ENCODE measurements at regions not wholly inside any gene's neighbourhood (a gene's known extent, or its start where the extent isn't known, plus 50 kb on each side); places are given as distances from the start of the nearest gene placed in this dataset.

DNA sequence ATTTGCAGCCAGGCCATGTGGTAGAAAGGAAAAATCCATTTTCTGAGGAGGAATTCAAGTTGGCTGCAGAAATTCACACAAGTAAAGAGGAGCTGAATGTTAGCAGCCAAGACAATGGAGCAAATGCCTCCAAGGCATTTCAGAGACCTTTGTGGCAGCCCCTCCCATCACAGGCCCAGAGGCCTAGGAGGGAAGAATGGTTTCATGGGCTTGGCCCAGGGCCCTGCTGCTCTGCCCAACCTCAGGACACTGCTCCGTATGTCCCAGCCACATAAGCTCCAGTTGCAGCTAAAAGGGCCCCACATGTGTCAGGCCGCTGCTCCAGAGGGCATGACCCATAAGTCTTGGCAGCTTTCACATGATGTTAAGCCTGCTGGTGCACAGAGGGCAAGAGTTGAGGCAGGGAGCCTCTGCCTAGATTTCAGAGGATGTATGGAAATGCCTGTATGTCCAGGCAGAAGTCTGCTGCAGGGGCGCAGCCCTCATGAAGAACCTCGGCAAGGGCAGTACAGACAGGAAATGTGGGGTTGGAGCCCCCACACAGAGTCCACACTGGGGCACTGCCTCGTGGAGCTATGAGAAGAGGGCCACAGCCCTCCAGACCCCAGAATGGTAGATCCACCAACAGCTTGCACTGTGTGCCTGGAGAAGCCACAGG lies 144.2 kb upstream of the EPB41L4A start:
- H3K4me3 ChIP-seq (ENCODE audit: insufficient read depth, low read length): no peak overlapping the region
- no peak for DNase-seq (ENCODE audit: insufficient read length, low spot score, missing footprints)
- TF ChIP-seq, protein P1, sequence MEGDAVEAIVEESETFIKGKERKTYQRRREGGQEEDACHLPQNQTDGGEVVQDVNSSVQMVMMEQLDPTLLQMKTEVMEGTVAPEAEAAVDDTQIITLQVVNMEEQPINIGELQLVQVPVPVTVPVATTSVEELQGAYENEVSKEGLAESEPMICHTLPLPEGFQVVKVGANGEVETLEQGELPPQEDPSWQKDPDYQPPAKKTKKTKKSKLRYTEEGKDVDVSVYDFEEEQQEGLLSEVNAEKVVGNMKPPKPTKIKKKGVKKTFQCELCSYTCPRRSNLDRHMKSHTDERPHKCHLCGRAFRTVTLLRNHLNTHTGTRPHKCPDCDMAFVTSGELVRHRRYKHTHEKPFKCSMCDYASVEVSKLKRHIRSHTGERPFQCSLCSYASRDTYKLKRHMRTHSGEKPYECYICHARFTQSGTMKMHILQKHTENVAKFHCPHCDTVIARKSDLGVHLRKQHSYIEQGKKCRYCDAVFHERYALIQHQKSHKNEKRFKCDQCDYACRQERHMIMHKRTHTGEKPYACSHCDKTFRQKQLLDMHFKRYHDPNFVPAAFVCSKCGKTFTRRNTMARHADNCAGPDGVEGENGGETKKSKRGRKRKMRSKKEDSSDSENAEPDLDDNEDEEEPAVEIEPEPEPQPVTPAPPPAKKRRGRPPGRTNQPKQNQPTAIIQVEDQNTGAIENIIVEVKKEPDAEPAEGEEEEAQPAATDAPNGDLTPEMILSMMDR (IDR thresholded peaks at IDR 0.05; ENCODE audit: extremely low read depth, low read depth, low read length): no peak
- no peaks in the 10 kb centered on the region for H3K4me1 ChIP-seq (ENCODE audit: insufficient read depth, low read length)
- no peaks in the 10 kb centered on the region for H3K9me3 ChIP-seq (ENCODE audit: low read depth, low read length)
- H2AFZ ChIP-seq (ENCODE audit: low read length): no peak overlapping the region
- H3K27ac ChIP-seq (ENCODE audit: low read depth, low read length): no peak overlapping the region
- no peaks in the 10 kb centered on the region for H3K79me2 ChIP-seq (ENCODE audit: insufficient read depth, low read length)
- peaks cover 4% of the 10 kb centered on the region for H3K27me3 ChIP-seq (ENCODE audit: insufficient read depth, low read length)
- no peaks in the 10 kb centered on the region for H3K36me3 ChIP-seq (ENCODE audit: insufficient read depth, low read length)
- H3K4me2 ChIP-seq (ENCODE audit: insufficient read depth, low read length): no peak overlapping the region
- H4K20me1 ChIP-seq (ENCODE audit: insufficient read depth, low read length): no peaks in the 10 kb centered on the region

DNA sequence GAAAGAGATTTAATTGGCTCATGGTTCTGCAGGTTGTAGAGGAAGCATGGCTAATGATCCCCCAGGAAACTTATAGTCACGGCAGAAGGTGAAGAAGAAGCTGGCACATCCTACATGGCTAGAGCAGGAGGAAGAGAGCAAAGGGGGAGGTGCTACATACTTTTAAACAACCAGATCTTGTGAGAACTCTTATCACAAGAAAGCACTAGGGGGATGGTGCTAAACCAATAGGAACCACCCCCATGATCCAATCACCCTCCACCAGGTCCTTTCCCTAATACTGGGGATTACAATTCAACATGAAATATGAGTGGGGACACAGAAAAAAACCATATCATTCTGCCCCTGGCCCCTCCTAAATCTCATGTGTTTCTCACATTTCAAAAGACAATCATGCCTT lies 147.2 kb upstream of the EPB41L4A start:
- H3K27ac ChIP-seq (ENCODE audit: low read depth, low read length): no peak overlapping the region
- peaks cover 4% of the 10 kb centered on the region for H3K27me3 ChIP-seq (ENCODE audit: insufficient read depth, low read length)
- H4K20me1 ChIP-seq (ENCODE audit: insufficient read depth, low read length): no peaks in the 10 kb centered on the region
- H3K4me2 ChIP-seq (ENCODE audit: insufficient read depth, low read length): no peak overlapping the region
- H3K79me2 ChIP-seq (ENCODE audit: insufficient read depth, low read length): no peaks in the 10 kb centered on the region
- H2AFZ ChIP-seq (ENCODE audit: low read length): no peak overlapping the region
- H3K4me3 ChIP-seq (ENCODE audit: insufficient read depth, low read length): no peak overlapping the region
- no peaks in the 10 kb centered on the region for H3K36me3 ChIP-seq (ENCODE audit: insufficient read depth, low read length)
- H3K4me1 ChIP-seq (ENCODE audit: insufficient read depth, low read length): no peaks in the 10 kb centered on the region
- H3K9me3 ChIP-seq (ENCODE audit: low read depth, low read length): no peaks in the 10 kb centered on the region
- DNase-seq (ENCODE audit: insufficient read length, low spot score, missing footprints): no peak
- TF ChIP-seq, protein P1 (IDR thresholded peaks at IDR 0.05; ENCODE audit: extremely low read depth, low read depth, low read length): no peak

DNA sequence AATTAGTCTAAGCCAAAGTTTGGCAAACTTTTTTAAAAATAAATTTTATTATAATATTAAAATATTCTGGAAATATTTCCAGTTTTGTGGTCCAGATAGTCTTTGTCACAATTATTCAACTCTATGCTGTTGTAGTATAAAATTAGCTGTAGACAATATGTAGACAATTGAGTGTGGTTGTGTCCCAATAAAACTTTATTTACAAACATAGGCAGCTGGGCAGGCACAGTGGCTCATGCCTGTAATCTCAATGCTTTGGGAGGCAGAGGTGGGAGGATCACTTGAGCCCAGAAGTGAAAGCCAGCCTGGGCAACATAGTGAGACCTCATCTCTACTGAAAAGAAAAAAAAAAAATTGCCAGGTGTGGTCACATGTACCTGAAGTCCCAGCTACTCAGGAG lies 150.5 kb upstream of the EPB41L4A start:
- H3K4me3 ChIP-seq (ENCODE audit: insufficient read depth, low read length): no peak overlapping the region
- H3K4me2 ChIP-seq (ENCODE audit: insufficient read depth, low read length): no peak overlapping the region
- H3K36me3 ChIP-seq (ENCODE audit: insufficient read depth, low read length): no peaks in the 10 kb centered on the region
- H3K27ac ChIP-seq (ENCODE audit: low read depth, low read length): no peak overlapping the region
- no peaks in the 10 kb centered on the region for H3K9me3 ChIP-seq (ENCODE audit: low read depth, low read length)
- no peaks in the 10 kb centered on the region for H3K79me2 ChIP-seq (ENCODE audit: insufficient read depth, low read length)
- peaks cover 4% of the 10 kb centered on the region for H3K27me3 ChIP-seq (ENCODE audit: insufficient read depth, low read length)
- DNase-seq (ENCODE audit: insufficient read length, low spot score, missing footprints): no peak
- TF ChIP-seq, protein P1 (IDR thresholded peaks at IDR 0.05; ENCODE audit: extremely low read depth, low read depth, low read length): no peak
- H2AFZ ChIP-seq (ENCODE audit: low read length): no peak overlapping the region
- H4K20me1 ChIP-seq (ENCODE audit: insufficient read depth, low read length): no peaks in the 10 kb centered on the region
- H3K4me1 ChIP-seq (ENCODE audit: insufficient read depth, low read length): no peaks in the 10 kb centered on the region

DNA sequence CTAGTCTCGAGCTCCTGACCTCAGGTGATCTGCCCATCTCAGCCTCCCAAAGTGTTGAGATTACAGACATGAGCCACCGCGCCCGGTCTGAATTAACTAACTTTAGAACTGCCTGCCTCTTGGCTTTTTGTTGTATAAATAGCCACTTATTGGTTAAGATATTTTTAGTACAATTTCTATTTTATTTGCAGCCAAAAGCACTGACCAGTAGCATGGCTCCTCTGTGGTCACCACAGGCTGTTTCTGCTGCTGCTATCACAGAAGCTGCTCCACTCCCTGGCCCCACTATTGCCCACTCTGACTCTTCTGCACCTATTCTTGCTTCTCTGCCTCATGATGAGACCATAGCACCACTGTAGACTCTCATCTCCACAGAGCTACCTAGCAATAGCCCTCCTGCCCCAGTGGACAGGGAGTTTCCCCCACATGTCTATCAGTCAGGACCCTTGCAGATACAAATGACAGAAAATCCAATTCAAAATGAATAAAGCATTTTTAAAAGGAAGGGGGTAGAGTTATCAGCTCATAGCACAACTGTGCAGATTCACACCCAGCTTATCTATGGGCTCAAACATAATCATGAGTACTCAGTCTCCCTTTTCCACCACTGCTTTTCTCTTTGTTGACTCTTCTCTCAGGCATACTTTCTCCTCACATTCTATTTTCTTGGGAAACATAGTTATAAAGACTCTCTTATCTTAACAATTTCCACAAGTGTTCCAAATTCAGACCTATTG lies 151.8 kb upstream of the EPB41L4A start:
- TF ChIP-seq, protein P1 (IDR thresholded peaks at IDR 0.05; ENCODE audit: extremely low read depth, low read depth, low read length): no peak
- Histone ChIP-seq H3K4me2 (ENCODE audit: insufficient read depth, low read length) (no peak overlapping the region), H3K36me3 (ENCODE audit: insufficient read depth, low read length) (no peaks in the 10 kb centered on the region), H3K27me3 (ENCODE audit: insufficient read depth, low read length) (peaks cover 4% of the 10 kb centered on the region), H3K4me1 (ENCODE audit: insufficient read depth, low read length) (no peaks in the 10 kb centered on the region), H3K79me2 (ENCODE audit: insufficient read depth, low read length) (no peaks in the 10 kb centered on the region), H2AFZ (ENCODE audit: low read length) (no peak overlapping the region), H4K20me1 (ENCODE audit: insufficient read depth, low read length) (no peaks in the 10 kb centered on the region), H3K4me3 (ENCODE audit: insufficient read depth, low read length) (no peak overlapping the region), H3K27ac (ENCODE audit: low read depth, low read length) (no peak overlapping the region), H3K9me3 (ENCODE audit: low read depth, low read length) (no peaks in the 10 kb centered on the region)
- peak; percentile 35 for DNase-seq (ENCODE audit: insufficient read length, low spot score, missing footprints)

All from osteoblast (primary cell).